Fibroblast of skin of left biceps (primary cell): ENCODE measurements at regions not wholly inside any gene's neighbourhood (a gene's known extent, or its start where the extent isn't known, plus 50 kb on each side); places are given as distances from the start of the nearest gene placed in this dataset.

ENCODE experiments used
- DNase-seq, 2 experiments: peaks; one replicate each; pipeline ENCODE4 v3.0.0-alpha.2; 2013; ENCODE audit warnings: low read depth in 2 of 2

- no peak for DNase-seq
Measured at GRCh38 chr4:173924561-173924960, 358.9 kb downstream of the FBXO8 start.

GRCh38 chr4:173919861-173920260, 363.6 kb downstream of the FBXO8 start:
- DNase-seq = no peak

DNA sequence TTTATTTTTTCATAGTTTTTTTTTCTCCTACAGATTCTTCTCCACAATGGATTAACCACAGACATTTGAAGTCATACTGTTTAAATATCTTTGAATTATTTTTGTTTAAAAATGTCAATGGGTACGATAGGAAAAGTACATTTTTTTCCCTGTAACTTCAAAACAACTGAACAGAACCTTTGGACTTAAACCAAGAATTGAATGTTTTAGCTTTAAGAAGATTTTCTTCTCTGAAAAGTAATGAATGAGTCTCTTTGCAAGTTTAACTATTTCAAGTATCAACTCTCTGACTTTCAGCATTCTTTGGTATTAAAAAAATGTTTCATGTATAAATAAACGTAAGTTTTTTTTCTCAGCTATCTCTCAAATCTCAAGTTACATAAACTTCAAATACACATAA, 364.3 kb downstream of the FBXO8 start:
- DNase-seq = no peak

GRCh38 chr4:173917255-173917960, 366.1 kb downstream of the FBXO8 start:
- peak in 1 of 2 experiments; percentile 8 for DNase-seq

DNA sequence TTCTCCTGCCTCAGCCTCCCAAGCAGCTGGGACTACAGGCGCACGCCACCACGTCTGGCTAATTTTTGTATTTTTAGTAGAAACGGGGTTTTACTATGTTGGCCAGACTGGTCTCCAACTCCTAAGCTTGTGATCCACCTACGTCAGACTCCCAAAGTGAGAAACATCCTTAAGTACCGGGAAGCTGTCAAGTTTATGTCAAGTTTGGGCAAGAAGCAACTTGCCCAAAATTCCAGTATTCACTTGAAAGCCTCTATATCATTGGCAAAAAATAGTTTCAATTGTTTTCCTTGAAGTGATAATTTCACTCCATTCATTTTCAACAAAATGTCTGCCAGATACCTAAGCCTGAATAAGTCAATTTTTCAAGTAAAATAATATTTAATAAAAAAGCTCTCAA, 370.0 kb downstream of the FBXO8 start:
- DNase-seq = no peak

GRCh38 chr4:173912384-173912783, 371.1 kb downstream of the FBXO8 start:
- DNase-seq = no peak

DNA sequence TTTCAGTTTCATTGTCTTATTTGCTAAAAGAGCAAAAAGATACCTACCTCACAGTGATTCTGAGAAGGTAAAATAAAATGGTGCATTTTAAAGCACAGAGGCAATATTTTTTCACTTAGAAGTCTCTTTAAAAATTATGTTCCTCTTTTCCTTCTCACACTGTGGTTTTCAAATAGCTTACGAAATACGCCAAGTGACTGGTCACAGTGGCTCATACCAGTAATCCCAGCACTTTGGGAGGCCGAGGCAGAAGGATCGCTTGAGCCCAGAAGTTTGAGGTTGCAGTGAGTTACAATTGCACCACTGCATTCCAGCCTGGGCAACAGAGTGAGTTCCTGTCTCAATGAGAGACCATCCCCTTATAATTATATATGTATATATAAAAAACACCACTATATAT, 372.6 kb downstream of the FBXO8 start:
- DNase-seq = no peak

DNA sequence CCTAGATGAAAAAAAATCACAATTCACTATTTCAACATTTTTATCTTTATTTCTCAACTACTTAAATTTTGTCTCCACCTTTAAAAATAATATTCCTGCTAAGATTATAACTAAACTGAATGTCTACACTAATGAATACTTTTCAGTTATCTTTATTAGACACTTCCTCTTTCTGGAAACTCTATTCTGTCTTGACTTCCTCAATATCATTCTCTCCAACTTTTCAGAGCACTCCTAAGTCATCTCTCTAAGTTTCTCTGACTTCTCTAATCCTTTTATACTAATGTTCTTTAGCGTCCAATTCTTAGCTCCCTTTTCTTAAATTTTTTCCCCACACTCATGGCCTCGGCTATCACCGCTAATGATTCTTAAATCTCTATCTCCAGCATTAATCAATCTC, 374.2 kb downstream of the FBXO8 start:
- no peak for DNase-seq

DNA sequence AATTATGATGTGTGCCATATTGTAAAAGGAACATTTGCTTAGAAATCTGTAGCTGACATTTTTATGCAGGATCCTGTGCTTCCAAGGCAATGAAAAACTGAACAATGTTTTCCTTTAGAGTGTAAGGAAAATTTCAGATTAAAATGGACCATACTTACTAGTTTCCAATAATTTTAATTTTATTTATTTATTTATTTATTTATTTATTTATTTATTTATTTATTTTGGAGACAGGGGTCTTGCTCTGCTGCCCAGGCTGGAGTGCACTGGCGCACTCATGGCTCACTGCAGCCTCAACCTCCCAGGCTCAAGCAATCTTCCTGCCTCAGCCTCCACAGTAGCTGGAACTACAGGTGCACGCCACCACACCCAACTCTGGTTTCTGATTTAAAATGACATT, 369.8 kb upstream of the HAND2 start:
- no peak for DNase-seq

GRCh38 chr4:173891072-173891471, 361.0 kb upstream of the HAND2 start:
- no peak for DNase-seq

DNA sequence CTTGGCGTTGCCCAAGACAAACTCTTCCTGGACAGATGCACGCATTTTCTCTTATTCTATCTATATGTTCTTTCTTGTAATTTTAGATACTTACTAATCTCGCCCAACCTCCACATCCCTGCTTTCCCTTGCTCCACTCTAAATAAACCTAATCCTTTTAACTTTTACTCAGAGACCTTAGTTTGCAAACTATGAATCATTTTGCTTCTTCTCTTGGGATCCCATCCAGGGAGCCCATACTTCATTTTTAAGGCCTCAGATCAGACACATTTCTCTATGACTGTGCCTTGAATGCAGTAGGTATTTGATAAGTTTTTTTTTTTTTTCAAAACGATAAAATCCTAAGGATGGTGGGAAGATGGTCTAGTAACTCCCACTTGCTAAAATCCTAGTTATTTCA, 353.8 kb upstream of the HAND2 start:
- DNase-seq = no peak

DNA sequence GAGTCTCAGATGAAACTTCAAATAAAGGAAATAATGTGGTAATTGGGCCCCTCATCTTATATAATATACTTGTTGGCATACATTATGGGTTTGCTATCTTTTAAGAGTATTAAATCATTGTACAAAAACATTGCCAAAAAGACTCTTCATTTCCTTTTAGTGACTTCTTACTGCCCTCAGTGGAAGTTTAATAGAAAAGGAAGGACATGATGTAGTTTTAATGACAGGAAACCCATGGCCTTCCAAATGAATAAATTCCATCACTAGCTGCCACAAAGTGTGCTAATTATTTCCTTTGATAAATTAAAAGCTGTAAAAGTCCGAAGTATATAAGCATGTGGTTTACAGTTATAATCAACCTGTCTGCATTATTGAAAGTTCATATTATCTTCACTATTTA, 350.9 kb upstream of the HAND2 start:
- DNase-seq = no peak

DNA sequence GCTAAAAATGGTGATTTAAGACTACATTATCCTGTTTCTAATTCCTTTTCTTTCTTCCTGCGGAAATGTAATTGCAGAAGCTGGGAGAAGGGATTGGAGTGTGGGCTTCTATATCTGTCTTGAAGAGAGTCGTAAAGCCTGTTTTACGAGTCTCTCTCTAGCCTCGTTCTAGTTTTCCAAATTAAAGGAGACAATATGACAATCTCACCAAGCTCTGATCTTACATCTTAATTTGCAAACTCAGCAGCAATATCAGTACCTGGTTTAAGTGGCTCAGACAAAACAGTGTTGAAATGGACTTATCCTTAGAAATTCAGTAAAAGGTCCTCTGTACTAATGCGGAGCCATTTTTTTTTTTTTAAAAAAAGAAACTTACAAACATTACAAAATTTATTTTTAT, 349.5 kb upstream of the HAND2 start:
- no peak for DNase-seq

DNA sequence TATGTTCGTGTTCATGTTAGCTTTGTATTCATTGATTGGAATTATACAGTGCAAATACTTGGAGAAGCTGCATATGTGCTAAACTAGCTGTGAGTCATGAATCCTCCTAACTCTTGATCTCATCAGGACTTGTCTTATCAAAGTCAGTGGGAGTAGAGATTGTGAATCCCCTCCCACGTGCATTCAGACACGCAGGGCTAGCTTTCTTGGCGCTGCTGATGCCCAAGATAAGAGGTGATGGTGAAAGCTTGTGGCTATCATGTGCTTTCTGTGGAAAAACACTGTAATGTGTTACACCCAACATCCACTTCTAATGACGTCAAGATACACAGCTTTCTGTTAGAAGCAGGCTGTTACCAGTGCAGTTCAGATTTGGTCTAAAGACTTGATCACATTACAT, 348.7 kb upstream of the HAND2 start:
- no peak for DNase-seq

GRCh38 chr4:173871643-173872042, 341.6 kb upstream of the HAND2 start:
- no peak for DNase-seq

DNA sequence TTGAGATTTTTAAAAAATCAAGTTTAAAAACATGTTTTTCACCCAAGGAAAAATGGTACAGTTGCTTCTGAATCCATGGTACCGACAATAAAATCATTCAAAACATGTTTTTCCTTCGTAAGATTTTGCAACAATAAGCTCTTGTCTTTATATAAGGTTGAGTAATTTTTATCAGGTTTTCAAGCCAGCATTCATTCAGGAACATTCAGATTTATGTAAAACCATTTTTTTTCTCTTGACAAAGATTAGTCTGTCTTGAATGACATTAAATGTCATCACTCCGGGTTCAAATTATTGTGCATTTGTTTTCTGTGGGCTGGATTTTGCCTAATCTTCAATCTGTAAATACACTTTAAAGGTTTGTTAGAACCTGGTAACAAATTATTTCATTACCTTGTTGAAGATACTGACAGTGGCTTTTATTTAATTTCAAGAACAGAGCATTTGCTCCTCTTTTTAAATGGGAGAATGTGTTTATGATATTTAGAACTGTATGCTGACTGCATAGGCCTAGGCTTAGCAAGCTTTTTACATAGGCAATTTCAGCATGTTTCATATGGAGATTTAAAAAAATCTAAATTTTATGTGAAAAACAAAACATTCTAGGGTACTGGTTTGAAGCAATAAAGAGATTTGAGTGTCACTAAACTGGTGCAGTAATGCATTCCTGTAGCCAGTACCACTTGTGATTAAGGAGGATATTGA, 336.4 kb upstream of the HAND2 start:
- no peak for DNase-seq

DNA sequence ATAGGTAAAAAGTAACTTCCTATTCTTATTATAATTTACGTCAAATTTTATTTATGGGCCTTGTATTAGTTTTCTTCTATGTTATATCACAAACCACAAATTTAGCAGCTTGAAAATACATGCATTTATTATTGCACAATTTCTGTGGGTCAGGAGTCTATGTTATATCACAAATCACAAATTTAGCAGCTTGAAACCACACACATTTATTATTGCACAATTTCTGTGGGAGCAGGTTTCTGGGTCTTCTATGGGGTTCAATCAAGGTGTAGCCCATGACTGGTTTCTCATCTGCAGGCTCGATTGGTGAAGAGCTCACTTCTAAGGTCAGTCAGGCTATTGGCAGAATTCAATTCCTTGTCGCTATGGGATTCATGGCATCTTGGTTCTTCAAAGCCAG, 332.7 kb upstream of the HAND2 start:
- no peak for DNase-seq

GRCh38 chr4:173860094-173860493, 330.1 kb upstream of the HAND2 start:
- DNase-seq = no peak

- DNase-seq = no peak
Measured at GRCh38 chr4:173859091-173859713, 329.2 kb upstream of the HAND2 start.

DNA sequence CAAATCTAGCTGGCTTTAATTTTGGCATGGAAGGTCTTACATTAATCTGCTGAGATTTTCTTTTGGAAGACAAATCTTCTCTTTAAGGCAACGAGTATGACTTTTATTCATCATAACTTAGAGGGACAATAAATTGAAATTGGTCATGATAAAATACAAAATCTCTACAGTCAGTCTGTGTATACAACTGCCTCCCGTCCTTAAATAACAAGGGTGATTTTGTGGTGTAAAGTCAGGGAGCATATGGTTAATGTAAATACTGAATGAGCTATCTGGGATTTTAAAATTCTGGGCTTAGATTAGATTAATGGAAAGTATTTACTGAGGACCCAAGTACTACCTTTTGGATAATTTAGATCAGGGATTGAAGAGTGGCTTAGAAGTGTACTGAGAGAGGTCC, 328.4 kb upstream of the HAND2 start:
- DNase-seq = no peak

DNA sequence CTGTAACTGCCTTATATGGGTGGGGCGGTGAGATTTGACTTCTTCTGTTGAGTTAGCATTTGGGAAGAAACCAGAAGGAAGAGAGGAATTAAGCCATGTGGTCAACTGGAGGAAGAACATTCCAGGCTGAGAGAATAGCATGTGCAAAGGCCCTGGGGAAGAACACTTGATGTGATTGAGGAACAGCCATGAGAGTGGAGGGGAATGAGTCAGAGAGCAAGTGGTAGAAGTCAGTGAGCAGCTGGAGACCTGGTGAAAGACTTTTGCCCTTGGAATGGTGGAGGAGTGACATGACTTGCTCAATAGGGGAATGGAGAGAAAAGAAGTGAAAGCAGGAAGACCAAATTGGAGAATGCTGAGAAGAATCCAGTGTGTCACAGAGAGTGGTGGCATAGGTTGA, 327.8 kb upstream of the HAND2 start:
- no peak for DNase-seq

DNA sequence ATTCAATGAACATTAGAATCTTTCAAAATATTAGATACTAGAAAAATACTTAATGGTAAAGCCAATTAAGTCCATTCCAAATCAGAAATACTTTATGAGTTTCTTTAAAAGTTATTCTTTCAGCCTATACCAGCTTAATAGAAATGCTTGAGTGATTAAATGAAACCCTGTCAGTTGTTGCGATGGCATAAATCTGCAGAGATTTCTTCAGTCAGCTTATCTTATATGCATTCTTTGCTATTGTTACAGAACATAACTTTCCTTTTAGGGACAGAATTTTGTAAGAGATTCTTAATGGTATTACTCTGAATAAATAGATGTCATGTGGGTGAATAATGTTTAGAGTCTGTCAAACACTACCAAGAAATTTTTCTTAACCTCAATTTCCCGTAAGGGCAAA, 325.0 kb upstream of the HAND2 start:
- no peak for DNase-seq

DNA sequence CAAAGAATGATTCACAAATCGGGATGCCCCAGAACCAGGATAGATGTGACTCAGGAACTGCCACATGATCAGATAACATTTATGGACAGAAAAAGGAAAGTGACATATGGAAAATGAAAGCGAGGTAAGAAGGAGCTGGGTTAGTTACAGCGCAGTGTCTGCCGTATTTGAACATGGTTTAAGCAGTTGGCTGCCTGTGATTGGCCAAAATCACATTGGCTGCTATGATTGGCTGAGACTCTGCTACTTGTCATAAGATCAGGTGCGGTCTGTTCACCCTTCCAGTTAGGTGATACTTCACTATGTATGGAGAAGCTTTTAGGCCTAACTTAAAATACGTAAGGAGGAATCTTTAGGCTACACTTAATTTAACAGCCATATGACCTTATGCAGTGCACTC, 322.7 kb upstream of the HAND2 start:
- no peak for DNase-seq
